ENCODE measurements at regions not wholly inside any gene's neighbourhood (a gene's known extent, or its start where the extent isn't known, plus 50 kb on each side); places are given as distances from the start of the nearest gene placed in this dataset.

DNA sequence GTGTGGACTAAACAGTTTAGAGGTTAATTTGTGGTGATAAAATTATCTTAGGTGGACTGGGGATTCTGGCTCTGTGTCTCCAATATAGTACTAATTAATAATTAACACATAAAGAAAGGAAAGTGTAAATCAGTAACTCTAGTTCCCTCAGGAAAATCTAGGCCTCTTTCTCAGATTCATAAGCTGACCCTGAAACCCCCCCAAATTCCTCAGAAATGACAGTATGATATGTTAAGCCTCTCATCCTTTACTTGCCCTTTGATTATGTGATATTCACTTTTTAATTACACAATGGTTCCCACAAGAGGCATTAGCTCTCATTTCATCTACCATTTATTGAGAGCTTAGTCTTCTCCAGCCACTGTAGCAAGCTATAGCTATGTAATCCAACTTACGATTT lies 636.2 kb upstream of the SEMA6A start:
- H3K36me3 ChIP-seq (replicated peaks; ENCODE audit: low read depth, low read length): no peaks in the 10 kb centered on the region
- H3K4me2 ChIP-seq (ENCODE audit: low read length): no peak overlapping the region
- H3K4me3 ChIP-seq (ENCODE audit: low read length): no peak overlapping the region
- H3K9ac ChIP-seq (ENCODE audit: low read length): no peak overlapping the region
- no peaks in the 10 kb centered on the region for H3K4me1 ChIP-seq (ENCODE audit: low read length)
- H4K20me1 ChIP-seq (ENCODE audit: insufficient read depth, low read length): no peaks in the 10 kb centered on the region
- no peaks in the 10 kb centered on the region for H3K9me3 ChIP-seq (ENCODE audit: insufficient read depth, low read length)
- no peak overlapping the region for H2AFZ ChIP-seq (ENCODE audit: low read depth, low read length)
- no peak overlapping the region for H3K27ac ChIP-seq (ENCODE audit: low read length)
- TF ChIP-seq, protein P1, sequence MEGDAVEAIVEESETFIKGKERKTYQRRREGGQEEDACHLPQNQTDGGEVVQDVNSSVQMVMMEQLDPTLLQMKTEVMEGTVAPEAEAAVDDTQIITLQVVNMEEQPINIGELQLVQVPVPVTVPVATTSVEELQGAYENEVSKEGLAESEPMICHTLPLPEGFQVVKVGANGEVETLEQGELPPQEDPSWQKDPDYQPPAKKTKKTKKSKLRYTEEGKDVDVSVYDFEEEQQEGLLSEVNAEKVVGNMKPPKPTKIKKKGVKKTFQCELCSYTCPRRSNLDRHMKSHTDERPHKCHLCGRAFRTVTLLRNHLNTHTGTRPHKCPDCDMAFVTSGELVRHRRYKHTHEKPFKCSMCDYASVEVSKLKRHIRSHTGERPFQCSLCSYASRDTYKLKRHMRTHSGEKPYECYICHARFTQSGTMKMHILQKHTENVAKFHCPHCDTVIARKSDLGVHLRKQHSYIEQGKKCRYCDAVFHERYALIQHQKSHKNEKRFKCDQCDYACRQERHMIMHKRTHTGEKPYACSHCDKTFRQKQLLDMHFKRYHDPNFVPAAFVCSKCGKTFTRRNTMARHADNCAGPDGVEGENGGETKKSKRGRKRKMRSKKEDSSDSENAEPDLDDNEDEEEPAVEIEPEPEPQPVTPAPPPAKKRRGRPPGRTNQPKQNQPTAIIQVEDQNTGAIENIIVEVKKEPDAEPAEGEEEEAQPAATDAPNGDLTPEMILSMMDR (IDR thresholded peaks at IDR 0.05; ENCODE audit: low read depth, low read length): no peak
- no peak for TF ChIP-seq EZH2phosphoT487 (IDR thresholded peaks at IDR 0.05; ENCODE audit: low read depth)
- no peaks in the 10 kb centered on the region for H3K27me3 ChIP-seq (ENCODE audit: low read depth, low read length)
- no peaks in the 10 kb centered on the region for H3K79me2 ChIP-seq (ENCODE audit: low read length)

DNA sequence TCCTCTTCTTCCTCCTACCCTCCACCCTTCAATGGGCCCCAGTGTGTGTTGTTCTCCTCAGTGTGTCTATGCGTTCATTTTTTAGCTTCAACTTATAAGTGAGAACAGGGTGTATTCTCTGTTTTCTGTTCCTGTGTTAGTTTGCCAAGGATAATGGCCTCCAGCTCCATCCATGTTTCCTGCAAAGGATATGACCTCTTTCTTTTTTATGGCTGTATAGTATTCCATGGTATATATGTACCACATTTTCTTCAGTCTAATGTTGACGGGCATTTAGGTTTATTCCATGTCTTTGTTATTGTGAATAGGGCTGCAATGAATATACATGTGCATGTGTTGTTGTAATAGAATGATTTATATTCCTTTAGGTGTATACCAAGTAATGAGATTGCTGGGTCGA lies 634.9 kb upstream of the SEMA6A start:
- no peaks in the 10 kb centered on the region for H3K27me3 ChIP-seq (ENCODE audit: low read depth, low read length)
- no peak for TF ChIP-seq EZH2phosphoT487 (IDR thresholded peaks at IDR 0.05; ENCODE audit: low read depth)
- TF ChIP-seq, protein P1 (IDR thresholded peaks at IDR 0.05; ENCODE audit: low read depth, low read length): no peak
- H3K9ac ChIP-seq (ENCODE audit: low read length): no peak overlapping the region
- no peak overlapping the region for H2AFZ ChIP-seq (ENCODE audit: low read depth, low read length)
- peaks cover 8% of the 10 kb centered on the region for H3K4me1 ChIP-seq (ENCODE audit: low read length)
- no peaks in the 10 kb centered on the region for H3K36me3 ChIP-seq (replicated peaks; ENCODE audit: low read depth, low read length)
- H3K27ac ChIP-seq (ENCODE audit: low read length): no peak overlapping the region
- H3K4me3 ChIP-seq (ENCODE audit: low read length): no peak overlapping the region
- H3K79me2 ChIP-seq (ENCODE audit: low read length): no peaks in the 10 kb centered on the region
- no peak overlapping the region for H3K4me2 ChIP-seq (ENCODE audit: low read length)
- no peaks in the 10 kb centered on the region for H3K9me3 ChIP-seq (ENCODE audit: insufficient read depth, low read length)
- no peaks in the 10 kb centered on the region for H4K20me1 ChIP-seq (ENCODE audit: insufficient read depth, low read length)

DNA sequence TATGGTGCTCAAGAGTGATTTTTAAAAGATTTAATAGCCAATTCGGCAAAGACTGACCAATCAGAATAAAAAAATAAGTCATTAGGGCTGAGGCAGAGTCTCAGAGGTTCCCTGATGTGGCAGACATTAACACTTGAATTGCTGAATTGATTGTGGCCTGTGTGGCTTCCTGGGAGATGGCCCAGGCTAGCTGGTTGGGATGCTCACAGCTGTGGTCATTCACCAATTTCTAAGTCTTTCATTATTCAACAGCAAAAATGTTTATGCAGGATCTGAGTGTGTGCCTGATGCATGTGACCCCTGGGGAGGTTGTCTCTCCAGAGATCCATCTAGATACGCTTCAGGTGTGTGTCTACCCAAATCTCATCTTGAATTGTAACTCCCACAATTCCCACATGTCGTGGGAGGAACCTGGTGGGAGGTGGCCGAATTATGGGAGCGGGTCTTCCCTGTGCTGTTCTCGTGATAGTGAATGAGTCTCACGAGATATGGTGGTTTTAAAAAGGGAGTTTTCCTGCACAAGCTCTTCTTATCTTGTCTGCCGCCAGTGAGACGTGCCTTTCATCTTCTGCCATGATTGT lies 632.6 kb upstream of the SEMA6A start:
- peaks cover 13% of the 10 kb centered on the region for H3K4me1 ChIP-seq (ENCODE audit: low read length)
- no peaks in the 10 kb centered on the region for H3K27me3 ChIP-seq (ENCODE audit: low read depth, low read length)
- H3K4me3 ChIP-seq (ENCODE audit: low read length): no peak overlapping the region
- no peak overlapping the region for H3K27ac ChIP-seq (ENCODE audit: low read length)
- no peaks in the 10 kb centered on the region for H3K36me3 ChIP-seq (replicated peaks; ENCODE audit: low read depth, low read length)
- H2AFZ ChIP-seq (ENCODE audit: low read depth, low read length): no peak overlapping the region
- H3K9ac ChIP-seq (ENCODE audit: low read length): no peak overlapping the region
- H3K9me3 ChIP-seq (ENCODE audit: insufficient read depth, low read length): no peaks in the 10 kb centered on the region
- H3K79me2 ChIP-seq (ENCODE audit: low read length): no peaks in the 10 kb centered on the region
- H3K4me2 ChIP-seq (ENCODE audit: low read length): no peak overlapping the region
- TF ChIP-seq, protein P1 (IDR thresholded peaks at IDR 0.05; ENCODE audit: low read depth, low read length): no peak
- TF ChIP-seq EZH2phosphoT487 (IDR thresholded peaks at IDR 0.05; ENCODE audit: low read depth): no peak
- H4K20me1 ChIP-seq (ENCODE audit: insufficient read depth, low read length): no peaks in the 10 kb centered on the region

DNA sequence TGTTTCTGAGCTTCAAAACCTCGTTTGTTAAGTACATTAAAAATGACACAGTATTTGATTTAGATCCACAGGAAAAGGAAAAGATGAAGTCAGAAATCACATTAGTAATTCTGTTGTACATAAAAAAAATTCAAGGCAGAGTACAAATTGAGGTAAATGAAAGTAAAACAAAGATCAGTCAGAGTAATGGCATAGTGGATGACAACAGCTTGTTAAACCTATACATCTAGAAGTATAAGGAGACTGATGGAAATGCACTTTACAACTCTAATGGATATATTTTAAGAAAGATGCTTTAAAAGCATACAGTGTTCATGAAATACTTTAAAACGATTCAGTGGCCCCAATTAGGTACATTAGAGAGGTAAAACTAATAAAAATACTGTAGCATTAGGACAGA lies 631.3 kb upstream of the SEMA6A start:
- Histone ChIP-seq H4K20me1 (ENCODE audit: insufficient read depth, low read length) (no peaks in the 10 kb centered on the region), H3K4me3 (ENCODE audit: low read length) (0 out of 2 replicates have a peak overlapping the region, but pooled peaks have one; percentile 18), H3K4me2 (ENCODE audit: low read length) (peak overlapping the region; percentile 46), H3K9me3 (ENCODE audit: insufficient read depth, low read length) (no peaks in the 10 kb centered on the region), H2AFZ (ENCODE audit: low read depth, low read length) (peak overlapping the region; percentile 78; the same call in 1 of the 2 replicates), H3K79me2 (ENCODE audit: low read length) (no peaks in the 10 kb centered on the region), H3K36me3 (replicated peaks; ENCODE audit: low read depth, low read length) (no peaks in the 10 kb centered on the region), H3K27ac (ENCODE audit: low read length) (no peak overlapping the region), H3K4me1 (ENCODE audit: low read length) (peaks cover 13% of the 10 kb centered on the region), H3K9ac (ENCODE audit: low read length) (no peak overlapping the region), H3K27me3 (ENCODE audit: low read depth, low read length) (no peaks in the 10 kb centered on the region)
- TF ChIP-seq, protein P1 (IDR thresholded peaks at IDR 0.05; ENCODE audit: low read depth, low read length): no peak
- no peak for TF ChIP-seq EZH2phosphoT487 (IDR thresholded peaks at IDR 0.05; ENCODE audit: low read depth)

All from OCI-LY3 (cell line).